ENCODE measurements at regions not wholly inside any gene's neighbourhood (a gene's known extent, or its start where the extent isn't known, plus 50 kb on each side); places are given as distances from the start of the nearest gene placed in this dataset.

DNA sequence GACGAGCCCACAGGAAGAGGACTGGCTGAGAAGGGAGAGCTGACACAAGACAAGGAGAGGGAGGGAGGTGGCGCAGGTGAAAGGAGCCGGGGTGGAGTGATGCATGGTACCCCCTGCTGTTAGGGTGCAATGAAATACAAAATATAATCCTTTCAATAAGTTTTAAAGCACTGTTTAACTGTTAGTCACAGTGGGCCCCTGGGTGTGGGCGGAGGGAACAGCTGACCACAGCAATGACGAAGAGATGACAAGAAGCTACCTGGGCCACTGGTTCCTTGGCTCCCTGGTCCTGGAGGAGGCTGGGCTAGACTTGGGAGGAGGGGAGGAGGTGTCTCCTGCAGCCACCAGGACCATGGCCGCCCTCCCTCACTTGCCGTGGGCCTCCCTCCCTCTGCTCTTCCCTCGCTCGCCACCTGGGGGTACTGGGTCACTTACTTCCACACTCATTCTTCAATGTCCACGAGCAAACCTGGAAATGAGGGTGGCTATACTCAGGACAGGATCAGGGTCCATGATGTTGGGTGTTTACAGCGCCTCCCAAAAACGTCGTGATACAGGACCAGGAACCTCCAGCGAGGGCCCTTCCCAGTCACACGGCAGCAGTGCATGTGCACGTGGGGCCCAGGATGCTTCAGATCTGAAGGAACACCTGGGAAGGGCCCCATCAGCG lies 196.1 kb downstream of the ANKRD30B start:
- TF ChIP-seq, protein P1, sequence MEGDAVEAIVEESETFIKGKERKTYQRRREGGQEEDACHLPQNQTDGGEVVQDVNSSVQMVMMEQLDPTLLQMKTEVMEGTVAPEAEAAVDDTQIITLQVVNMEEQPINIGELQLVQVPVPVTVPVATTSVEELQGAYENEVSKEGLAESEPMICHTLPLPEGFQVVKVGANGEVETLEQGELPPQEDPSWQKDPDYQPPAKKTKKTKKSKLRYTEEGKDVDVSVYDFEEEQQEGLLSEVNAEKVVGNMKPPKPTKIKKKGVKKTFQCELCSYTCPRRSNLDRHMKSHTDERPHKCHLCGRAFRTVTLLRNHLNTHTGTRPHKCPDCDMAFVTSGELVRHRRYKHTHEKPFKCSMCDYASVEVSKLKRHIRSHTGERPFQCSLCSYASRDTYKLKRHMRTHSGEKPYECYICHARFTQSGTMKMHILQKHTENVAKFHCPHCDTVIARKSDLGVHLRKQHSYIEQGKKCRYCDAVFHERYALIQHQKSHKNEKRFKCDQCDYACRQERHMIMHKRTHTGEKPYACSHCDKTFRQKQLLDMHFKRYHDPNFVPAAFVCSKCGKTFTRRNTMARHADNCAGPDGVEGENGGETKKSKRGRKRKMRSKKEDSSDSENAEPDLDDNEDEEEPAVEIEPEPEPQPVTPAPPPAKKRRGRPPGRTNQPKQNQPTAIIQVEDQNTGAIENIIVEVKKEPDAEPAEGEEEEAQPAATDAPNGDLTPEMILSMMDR (conservative IDR thresholded peaks at IDR 0.05; ENCODE audit: low read depth, low read length) = no peak
- no peak for TF ChIP-seq MXI1 (IDR thresholded peaks at IDR 0.05; ENCODE audit: borderline replicate concordance, low read depth, low read length)
- TF ChIP-seq MAZ (IDR thresholded peaks at IDR 0.05; ENCODE audit: borderline replicate concordance, low read depth, low read length) = no peak
- TF ChIP-seq POLR2A (IDR thresholded peaks at IDR 0.05; ENCODE audit: low read depth, low read length) = no peak
